ENCODE measurements at regions not wholly inside any gene's neighbourhood (a gene's known extent, or its start where the extent isn't known, plus 50 kb on each side); places are given as distances from the start of the nearest gene placed in this dataset.
"Not testable (repeated sequence)": the region's sequence is repeated elsewhere in the genome, so short reads cannot be mapped to it uniquely, and the experiment has no call there.

DNA sequence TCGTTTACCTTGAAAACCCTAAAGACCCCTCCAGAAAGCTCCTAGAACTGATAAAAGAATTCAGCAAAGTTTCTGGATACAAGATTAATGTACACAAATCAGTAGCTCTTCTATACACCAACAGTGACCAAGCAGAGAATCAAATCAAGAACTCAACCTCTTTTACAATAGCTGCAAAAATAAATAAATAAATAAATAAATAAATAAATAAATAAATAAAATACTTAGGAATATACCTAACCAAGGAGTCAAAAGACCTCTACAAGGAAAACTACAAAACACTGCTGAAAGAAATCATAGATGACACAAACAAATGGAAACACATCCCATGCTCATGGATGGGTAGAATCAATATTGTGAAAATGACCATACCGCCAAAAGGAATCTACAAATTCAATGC lies 186.8 kb upstream of the EOLA2 start:
- H3K79me2 ChIP-seq (ENCODE audit: insufficient read depth); H3K9me2 ChIP-seq; H3K9ac ChIP-seq; H3K4me2 ChIP-seq; H3K27me3 ChIP-seq (ENCODE audit: insufficient read depth); H3K27ac ChIP-seq (ENCODE audit: low read depth in 2 of 2, low read length in 1 of 2); H3K4me1 ChIP-seq (ENCODE audit: control insufficient read depth in 1 of 2, insufficient read depth in 2 of 2, low read depth in 1 of 2, low read length in 1 of 2); POLR2A ChIA-PET; H3K4me3 ChIP-seq (ENCODE audit: low read depth in 2 of 2, low read length in 1 of 2); H3K36me3 ChIP-seq (replicated peaks in 1 of 2; ENCODE audit: control insufficient read depth in 1 of 2, insufficient read depth in 2 of 2, low read length in 1 of 2); H3F3A ChIP-seq (replicated peaks; ENCODE audit: insufficient read depth); CTCF ChIA-PET; DNase-seq; H4K20me1 ChIP-seq (ENCODE audit: insufficient read depth); H3K9me3 ChIP-seq; H2AFZ ChIP-seq (ENCODE audit: low read depth): not testable (repeated sequence)
- WGBS (ENCODE audit: low lambda C conversion rate), result 60% methylated on average over 2 of the region's 2 CpGs

DNA sequence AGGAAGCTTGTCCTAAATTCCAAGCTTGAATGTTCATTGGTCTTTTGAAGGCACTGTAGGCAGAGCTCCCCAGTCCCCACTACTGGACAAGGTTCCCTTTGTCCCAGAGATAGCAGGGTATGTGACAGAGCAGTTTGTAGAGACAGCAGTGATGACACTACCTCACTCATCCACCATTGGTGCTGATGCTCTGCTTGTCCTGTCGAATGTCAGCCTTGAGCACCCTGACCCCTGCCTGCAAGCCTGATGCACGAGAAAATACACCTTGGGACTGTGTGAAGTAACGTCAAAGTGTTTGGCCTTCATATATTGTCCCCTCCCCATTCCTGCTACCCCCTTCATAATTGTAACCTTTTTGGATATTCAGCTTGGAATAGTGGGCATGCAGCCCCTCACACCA lies 188.9 kb upstream of the EOLA2 start:
- no peaks in the 10 kb centered on the region for H3K36me3 ChIP-seq (replicated peaks in 1 of 2; ENCODE audit: control insufficient read depth in 1 of 2, insufficient read depth in 2 of 2, low read length in 1 of 2)
- no peaks in the 10 kb centered on the region for H3K4me1 ChIP-seq (ENCODE audit: control insufficient read depth in 1 of 2, insufficient read depth in 2 of 2, low read depth in 1 of 2, low read length in 1 of 2)
- H3K9me2 ChIP-seq, result no peaks in the 10 kb centered on the region
- TF ChIP-seq RCOR1 (IDR thresholded peaks at IDR 0.05; ENCODE audit: low read length) (no peak), FOXM1 (IDR thresholded peaks at IDR 0.05; ENCODE audit: low read depth) (no peak), CHD2 (IDR thresholded peaks at IDR 0.05; ENCODE audit: low read length, partially characterized antibody) (no peak), MEF2A (IDR thresholded peaks at IDR 0.05; ENCODE audit: borderline replicate concordance, low read depth) (no peak), YY1 (IDR thresholded peaks at IDR 0.05; ENCODE audit: low read depth) (no peak), EP300 (IDR thresholded peaks at IDR 0.05; ENCODE audit: borderline replicate concordance in 1 of 2, low read depth in 1 of 2, low read length in 1 of 2) (no peak), SIN3A (IDR thresholded peaks at IDR 0.05; ENCODE audit: borderline replicate concordance, low read depth, low read length) (no peak), GATA2 (CRISPR knock-in tag; IDR thresholded peaks at IDR 0.05) (no peak), RXRA (IDR thresholded peaks at IDR 0.05; ENCODE audit: borderline replicate concordance, low read depth) (no peak), RFX5 (IDR thresholded peaks at IDR 0.05; ENCODE audit: low read length) (no peak), RAD21 (IDR thresholded peaks at IDR 0.05; ENCODE audit: low read length) (no peak), EZH2phosphoT487 (IDR thresholded peaks at IDR 0.05; ENCODE audit: borderline replicate concordance, low read depth) (no peak), JUND (IDR thresholded peaks at IDR 0.05) (no peak), MXI1 (IDR thresholded peaks at IDR 0.05; ENCODE audit: low read depth, low read length) (no peak), NFIC (IDR thresholded peaks at IDR 0.05; ENCODE audit: borderline replicate concordance) (no peak), ELF1 (IDR thresholded peaks at IDR 0.05) (no peak), POLR2AphosphoS5 (IDR thresholded peaks at IDR 0.05; ENCODE audit: low read depth, low read length) (no peak)
- TF ChIP-seq, protein P1, sequence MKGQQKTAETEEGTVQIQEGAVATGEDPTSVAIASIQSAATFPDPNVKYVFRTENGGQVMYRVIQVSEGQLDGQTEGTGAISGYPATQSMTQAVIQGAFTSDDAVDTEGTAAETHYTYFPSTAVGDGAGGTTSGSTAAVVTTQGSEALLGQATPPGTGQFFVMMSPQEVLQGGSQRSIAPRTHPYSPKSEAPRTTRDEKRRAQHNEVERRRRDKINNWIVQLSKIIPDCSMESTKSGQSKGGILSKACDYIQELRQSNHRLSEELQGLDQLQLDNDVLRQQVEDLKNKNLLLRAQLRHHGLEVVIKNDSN (IDR thresholded peaks at IDR 0.05; ENCODE audit: borderline replicate concordance, low read depth), result no peak
- TF ChIP-seq, protein P2, sequence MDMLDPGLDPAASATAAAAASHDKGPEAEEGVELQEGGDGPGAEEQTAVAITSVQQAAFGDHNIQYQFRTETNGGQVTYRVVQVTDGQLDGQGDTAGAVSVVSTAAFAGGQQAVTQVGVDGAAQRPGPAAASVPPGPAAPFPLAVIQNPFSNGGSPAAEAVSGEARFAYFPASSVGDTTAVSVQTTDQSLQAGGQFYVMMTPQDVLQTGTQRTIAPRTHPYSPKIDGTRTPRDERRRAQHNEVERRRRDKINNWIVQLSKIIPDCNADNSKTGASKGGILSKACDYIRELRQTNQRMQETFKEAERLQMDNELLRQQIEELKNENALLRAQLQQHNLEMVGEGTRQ (IDR thresholded peaks at IDR 0.05; ENCODE audit: borderline replicate concordance, low read depth, low read length), result no peak
- H3K79me2 ChIP-seq (ENCODE audit: insufficient read depth), result no peaks in the 10 kb centered on the region
- ChIA-PET CTCF (no interaction called here), POLR2A (no interaction called here)
- no peak overlapping the region for H3K4me2 ChIP-seq
- no peak overlapping the region for H3K9ac ChIP-seq
- no peaks in the 10 kb centered on the region for H3F3A ChIP-seq (replicated peaks; ENCODE audit: insufficient read depth)
- DNase-seq, result no peak
- H2AFZ ChIP-seq (ENCODE audit: low read depth), result no peak overlapping the region
- H3K27ac ChIP-seq (ENCODE audit: low read depth in 2 of 2, low read length in 1 of 2), result no peak overlapping the region
- WGBS (ENCODE audit: low lambda C conversion rate), result 34% methylated on average over 3 of the region's 3 CpGs
- H3K9me3 ChIP-seq, result no peaks in the 10 kb centered on the region
- H3K4me3 ChIP-seq (ENCODE audit: low read depth in 2 of 2, low read length in 1 of 2), result no peak overlapping the region
- no peaks in the 10 kb centered on the region for H3K27me3 ChIP-seq (ENCODE audit: insufficient read depth)
- no peaks in the 10 kb centered on the region for H4K20me1 ChIP-seq (ENCODE audit: insufficient read depth)
